HEK293 (cell line): ENCODE measurements at regions not wholly inside any gene's neighbourhood (a gene's known extent, or its start where the extent isn't known, plus 50 kb on each side); places are given as distances from the start of the nearest gene placed in this dataset.

ENCODE experiments used
- CTCF ChIA-PET: fragments of 350-600 bp; formaldehyde crosslinking; extraction: SDS; loops from one replicate; lab custom pipeline; 2021; ENCODE audit warnings: antibody characterized with exemption; lab: Yijun Ruan, JAX
- POLR2A ChIA-PET: fragments of 300-600 bp; formaldehyde crosslinking; extraction: SDS; loops from one replicate; lab custom pipeline; 2020; ENCODE audit warnings: antibody characterized with exemption, inconsistent platforms; lab: Yijun Ruan, JAX
- H3K27ac ChIP-seq: fragments of 200-500 bp; sonication (Bioruptor generic); 2 replicates; pipeline ENCODE4 v1.5.1; 2014; ENCODE audit warnings: low read depth, low read length, control low read depth, inconsistent platforms; ENCODE audit errors: extremely low read depth
- H3K36me3 ChIP-seq, 2 experiments: fragments of 200-500 bp in 1 of 2; sonication (Bioruptor generic) in 1 of 2; 1 replicate in 1 of 2; 2 replicates in 1 of 2; pipeline ENCODE4 v1.5.1; 2014 to 2017; ENCODE audit warnings: inconsistent platforms in 2 of 2, low read length in 2 of 2; ENCODE audit not compliant: control insufficient read depth in 2 of 2, insufficient read depth in 1 of 2
- H3K4me1 ChIP-seq: fragments of 200-500 bp; sonication (Bioruptor generic); 2 replicates; pipeline ENCODE4 v1.5.1; 2014; ENCODE audit warnings: mild to moderate bottlenecking, low read length, inconsistent platforms; ENCODE audit not compliant: control insufficient read depth, insufficient read depth
- H3K4me3 ChIP-seq: 2 replicates; pipeline ENCODE4 v1.5.1; 2011; ENCODE audit warnings: low read depth, mild to moderate bottlenecking, control low read depth, low read length, moderate library complexity
- H3K9me3 ChIP-seq: fragments of 200-500 bp; sonication (Bioruptor generic); 2 replicates; pipeline ENCODE4 v1.5.1; 2014; ENCODE audit warnings: low read depth, low read length, inconsistent platforms; ENCODE audit not compliant: control insufficient read depth, insufficient read depth
- HIC1 ChIP-seq: fragments of 450-650 bp; formaldehyde crosslinking; IDR thresholded peaks from 2 replicates; pipeline ENCODE4 v1.5.1; 2016; ENCODE audit warnings: missing biosample characterization, missing genetic modification characterization
- KLF1 ChIP-seq: fragments of 450-650 bp; formaldehyde crosslinking; IDR thresholded peaks from 2 replicates; pipeline ENCODE4 v1.5.1; 2016; ENCODE audit warnings: missing biosample characterization, missing genetic modification characterization
- MEIS1 ChIP-seq: sonication (generic); formaldehyde crosslinking; IDR thresholded peaks from 2 replicates; pipeline ENCODE4 v1.8.1; 2022; ENCODE audit warnings: missing genetic modification reagents, mild to moderate bottlenecking, borderline replicate concordance
- OVOL3 ChIP-seq: fragments of 450-650 bp; formaldehyde crosslinking; IDR thresholded peaks from 2 replicates; pipeline ENCODE4 v1.5.1; 2016; ENCODE audit warnings: missing biosample characterization, missing genetic modification characterization
- PRDM2 ChIP-seq: fragments of 450-650 bp; formaldehyde crosslinking; IDR thresholded peaks from 2 replicates; pipeline ENCODE4 v1.5.1; 2016; ENCODE audit warnings: missing biosample characterization, missing genetic modification characterization, borderline replicate concordance
- RBAK ChIP-seq: fragments of 450-650 bp; formaldehyde crosslinking; IDR thresholded peaks from 2 replicates; pipeline ENCODE4 v1.5.1; 2016; ENCODE audit warnings: missing biosample characterization, missing genetic modification characterization
- SCRT2 ChIP-seq: fragments of 450-650 bp; formaldehyde crosslinking; IDR thresholded peaks from 2 replicates; pipeline ENCODE4 v1.5.1; 2016; ENCODE audit warnings: missing biosample characterization, missing genetic modification characterization
- ZBTB44 ChIP-seq: fragments of 450-650 bp; IDR thresholded peaks from 2 replicates; pipeline ENCODE4 v1.5.1; 2018; ENCODE audit warnings: missing biosample characterization, mild to moderate bottlenecking, missing genetic modification characterization
- ZBTB6 ChIP-seq: fragments of 450-650 bp; formaldehyde crosslinking; IDR thresholded peaks from 2 replicates; pipeline ENCODE4 v1.5.1; 2017; ENCODE audit warnings: missing biosample characterization, missing genetic modification characterization
- ZNF138 ChIP-seq: fragments of 450-650 bp; formaldehyde crosslinking; IDR thresholded peaks from 2 replicates; pipeline ENCODE4 v1.5.1; 2016; ENCODE audit warnings: missing biosample characterization, missing genetic modification characterization, borderline replicate concordance
- ZNF146 ChIP-seq: fragments of 450-650 bp; formaldehyde crosslinking; IDR thresholded peaks from 2 replicates; pipeline ENCODE4 v1.5.1; 2016; ENCODE audit warnings: missing biosample characterization, missing genetic modification characterization
- ZNF174 ChIP-seq: fragments of 450-650 bp; formaldehyde crosslinking; IDR thresholded peaks from 2 replicates; pipeline ENCODE4 v1.5.0; 2017; ENCODE audit warnings: missing biosample characterization, mild to moderate bottlenecking, missing genetic modification characterization
- ZNF184 ChIP-seq: fragments of 450-650 bp; IDR thresholded peaks from 2 replicates; pipeline ENCODE4 v1.5.1; 2018; ENCODE audit warnings: missing biosample characterization, mild to moderate bottlenecking, missing genetic modification characterization
- ZNF239 ChIP-seq: fragments of 450-650 bp; formaldehyde crosslinking; IDR thresholded peaks from 2 replicates; pipeline ENCODE4 v1.5.1; 2016; ENCODE audit warnings: missing biosample characterization, missing genetic modification characterization
- ZNF266 ChIP-seq: fragments of 450-650 bp; formaldehyde crosslinking; IDR thresholded peaks from 2 replicates; pipeline ENCODE4 v1.5.1; 2016; ENCODE audit warnings: missing biosample characterization, missing genetic modification characterization, low read depth
- ZNF362 ChIP-seq: fragments of 450-650 bp; formaldehyde crosslinking; IDR thresholded peaks from 2 replicates; pipeline ENCODE4 v1.5.1; 2016; ENCODE audit warnings: missing biosample characterization, missing genetic modification characterization
- ZNF366 ChIP-seq: fragments of 450-650 bp; formaldehyde crosslinking; conservative IDR thresholded peaks from 2 replicates; pipeline ENCODE4 v1.5.1; 2016; ENCODE audit warnings: missing biosample characterization, missing genetic modification characterization
- ZNF48 ChIP-seq: fragments of 450-650 bp; formaldehyde crosslinking; IDR thresholded peaks from 2 replicates; pipeline ENCODE4 v1.5.1; 2016; ENCODE audit warnings: missing biosample characterization, missing genetic modification characterization
- ZNF629 ChIP-seq: fragments of 450-650 bp; formaldehyde crosslinking; IDR thresholded peaks from 2 replicates; pipeline ENCODE4 v1.5.1; 2017; ENCODE audit warnings: missing biosample characterization, missing genetic modification characterization
- ZNF660 ChIP-seq: fragments of 450-650 bp; IDR thresholded peaks from 2 replicates; pipeline ENCODE4 v1.5.1; 2018; ENCODE audit warnings: missing biosample characterization, mild to moderate bottlenecking, missing genetic modification characterization
- ZNF670 ChIP-seq: fragments of 450-650 bp; formaldehyde crosslinking; IDR thresholded peaks from 2 replicates; pipeline ENCODE4 v1.5.1; 2016; ENCODE audit warnings: missing biosample characterization, missing genetic modification characterization, low read depth
- ZNF76 ChIP-seq: fragments of 450-650 bp; formaldehyde crosslinking; IDR thresholded peaks from 2 replicates; pipeline ENCODE4; 2016; ENCODE audit warnings: low read depth, missing biosample characterization, missing genetic modification characterization, borderline replicate concordance

- H3K4me3 ChIP-seq, result no peak overlapping the region
Measured at GRCh38 chr3:177529071-177529550, 331.8 kb upstream of the TBL1XR1 start.

GRCh38 chr3:177529716-177530335, 332.5 kb upstream of the TBL1XR1 start:
- Histone ChIP-seq H3K9me3 (no peaks in the 10 kb centered on the region), H3K27ac (no peak overlapping the region), H3K4me3 (no peak overlapping the region), H3K4me1 (no peaks in the 10 kb centered on the region), H3K36me3 (no peaks in the 10 kb centered on the region)
- POLR2A ChIA-PET, result no interaction called here
- CTCF ChIA-PET, result interaction anchor here (0.5 to 0.9 kb wide), 6 partner anchors 10 to 1904 kb away, joined by 3 to 6 read pairs (median 3); no protein-coding TSS in a partner anchor
- TF ChIP-seq ZNF146 (tag by site-specific recombination) (no peak), ZNF366 (tag by site-specific recombination) (no peak), ZNF138 (tag by site-specific recombination) (no peak), ZNF174 (tag by site-specific recombination) (no peak), ZNF48 (tag by site-specific recombination) (no peak), HIC1 (tag by site-specific recombination) (no peak), ZNF76 (tag by site-specific recombination) (no peak), ZNF239 (tag by site-specific recombination) (no peak), ZNF266 (no peak), SCRT2 (tag by site-specific recombination) (no peak), MEIS1 (no peak), ZNF184 (tag by site-specific recombination) (no peak), ZBTB44 (no peak), PRDM2 (tag by site-specific recombination) (no peak), ZNF629 (tag by site-specific recombination) (no peak), OVOL3 (tag by site-specific recombination) (no peak), ZBTB6 (tag by site-specific recombination) (no peak), KLF1 (tag by site-specific recombination) (no peak), ZNF660 (no peak)
- TF ChIP-seq, all 188 proteins: peak for 0

More at GRCh38 chr3:177529071-177529550, 331.8 kb upstream of the TBL1XR1 start:
- CTCF ChIA-PET, result interaction anchor here (0.7 kb wide), 1 partner anchor 1637 kb away, joined by 3 read pairs; no protein-coding TSS in a partner anchor
- H3K36me3 ChIP-seq, result no peaks in the 10 kb centered on the region
- POLR2A ChIA-PET, result no interaction called here
- TF ChIP-seq RBAK (tag by site-specific recombination) (no peak), ZNF362 (tag by site-specific recombination) (no peak), ZNF670 (tag by site-specific recombination) (no peak)
- no peak overlapping the region for H3K27ac ChIP-seq
- H3K9me3 ChIP-seq, result no peaks in the 10 kb centered on the region
- H3K4me1 ChIP-seq, result no peaks in the 10 kb centered on the region
